PC-9 (cell line): ENCODE measurements at regions not wholly inside any gene's neighbourhood (a gene's known extent, or its start where the extent isn't known, plus 50 kb on each side); places are given as distances from the start of the nearest gene placed in this dataset.

Source experiments
- CTCF ChIP-seq: fragments of 200-600 bp; sonication (generic); conservative IDR thresholded peaks from 2 replicates; pipeline ENCODE4 v1.6.1; 2017; ENCODE audit warnings: mixed run types, antibody characterized with exemption, mild to moderate bottlenecking, moderate library complexity
- EZH2 ChIP-seq: fragments of 200-600 bp; sonication (generic); IDR thresholded peaks from 2 replicates; pipeline ENCODE4 v1.8.0; 2017; ENCODE audit warnings: antibody characterized with exemption, low read depth

- TF ChIP-seq CTCF = no peak
- no peak for TF ChIP-seq EZH2
Measured at GRCh38 chr6:103784117-103784516, 1075.6 kb downstream of the HACE1 start.
